ENCODE measurements at regions not wholly inside any gene's neighbourhood (a gene's known extent, or its start where the extent isn't known, plus 50 kb on each side); places are given as distances from the start of the nearest gene placed in this dataset.

DNA sequence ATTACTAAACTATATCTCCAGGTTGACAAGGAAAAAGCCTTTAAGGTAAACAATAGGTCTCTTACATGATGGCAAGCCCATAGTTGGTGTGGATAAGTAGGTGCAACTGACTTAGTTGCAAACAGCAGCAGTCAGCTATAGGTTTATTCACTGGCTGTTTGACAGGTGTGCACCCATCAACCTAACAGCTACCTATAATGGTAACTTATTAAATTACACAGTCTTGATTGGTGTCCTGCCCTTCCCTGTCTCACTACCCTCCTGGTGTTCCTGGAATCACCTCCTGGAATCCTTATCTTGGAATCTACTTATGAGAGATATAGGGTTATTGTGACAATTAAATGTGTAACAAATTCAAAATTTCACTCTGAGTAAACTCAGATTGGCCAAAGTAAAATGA is 467.8 kb upstream of the UBE2E2 start:
- TF ChIP-seq, protein P1, sequence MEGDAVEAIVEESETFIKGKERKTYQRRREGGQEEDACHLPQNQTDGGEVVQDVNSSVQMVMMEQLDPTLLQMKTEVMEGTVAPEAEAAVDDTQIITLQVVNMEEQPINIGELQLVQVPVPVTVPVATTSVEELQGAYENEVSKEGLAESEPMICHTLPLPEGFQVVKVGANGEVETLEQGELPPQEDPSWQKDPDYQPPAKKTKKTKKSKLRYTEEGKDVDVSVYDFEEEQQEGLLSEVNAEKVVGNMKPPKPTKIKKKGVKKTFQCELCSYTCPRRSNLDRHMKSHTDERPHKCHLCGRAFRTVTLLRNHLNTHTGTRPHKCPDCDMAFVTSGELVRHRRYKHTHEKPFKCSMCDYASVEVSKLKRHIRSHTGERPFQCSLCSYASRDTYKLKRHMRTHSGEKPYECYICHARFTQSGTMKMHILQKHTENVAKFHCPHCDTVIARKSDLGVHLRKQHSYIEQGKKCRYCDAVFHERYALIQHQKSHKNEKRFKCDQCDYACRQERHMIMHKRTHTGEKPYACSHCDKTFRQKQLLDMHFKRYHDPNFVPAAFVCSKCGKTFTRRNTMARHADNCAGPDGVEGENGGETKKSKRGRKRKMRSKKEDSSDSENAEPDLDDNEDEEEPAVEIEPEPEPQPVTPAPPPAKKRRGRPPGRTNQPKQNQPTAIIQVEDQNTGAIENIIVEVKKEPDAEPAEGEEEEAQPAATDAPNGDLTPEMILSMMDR (IDR thresholded peaks at IDR 0.05; ENCODE audit: insufficient read depth, low read length, poor library complexity, severe bottlenecking): no peak
- no peak for TF ChIP-seq EZH2phosphoT487 (conservative IDR thresholded peaks at IDR 0.05; ENCODE audit: low read length)
